ENCODE measurements at regions not wholly inside any gene's neighbourhood (a gene's known extent, or its start where the extent isn't known, plus 50 kb on each side); places are given as distances from the start of the nearest gene placed in this dataset.
A peak's percentile ranks its signal among the peaks of the same experiment; 100 is the strongest.

DNA sequence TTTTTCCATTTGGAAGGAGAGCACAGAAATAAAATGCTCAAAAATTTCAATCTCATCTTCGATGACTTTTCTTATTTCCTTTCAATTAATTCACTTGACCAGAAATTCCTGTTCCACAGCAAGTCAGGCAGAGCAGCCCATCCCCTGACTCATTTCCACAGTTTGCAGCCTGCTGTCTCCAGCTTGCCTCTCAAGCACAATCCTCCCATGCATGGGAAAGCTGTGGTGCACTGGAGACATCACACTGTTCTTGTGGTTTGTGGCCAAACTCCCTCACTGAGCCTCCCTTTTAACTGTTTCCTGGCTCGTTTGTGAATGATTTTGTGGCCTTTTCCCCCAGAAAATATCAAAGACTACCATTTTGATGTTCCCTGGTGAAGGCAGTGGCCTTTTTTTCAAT is 114.0 kb upstream of the ENPEP start:
- intact Hi-C loops (cut with DNase I), result no loop called here
- Histone ChIP-seq H3K27ac (no peak overlapping the region), H3K36me3 (no peaks in the 10 kb centered on the region), H3K4me1 (no peaks in the 10 kb centered on the region), H3K4me3 (no peak overlapping the region), H3K27me3 (no peaks in the 10 kb centered on the region), H3K9me3 (no peaks in the 10 kb centered on the region)
- no peak for TF ChIP-seq CTCF (IDR thresholded peaks at IDR 0.05)
- ATAC-seq (peak; percentile 63), DNase-seq (no peak)

DNA sequence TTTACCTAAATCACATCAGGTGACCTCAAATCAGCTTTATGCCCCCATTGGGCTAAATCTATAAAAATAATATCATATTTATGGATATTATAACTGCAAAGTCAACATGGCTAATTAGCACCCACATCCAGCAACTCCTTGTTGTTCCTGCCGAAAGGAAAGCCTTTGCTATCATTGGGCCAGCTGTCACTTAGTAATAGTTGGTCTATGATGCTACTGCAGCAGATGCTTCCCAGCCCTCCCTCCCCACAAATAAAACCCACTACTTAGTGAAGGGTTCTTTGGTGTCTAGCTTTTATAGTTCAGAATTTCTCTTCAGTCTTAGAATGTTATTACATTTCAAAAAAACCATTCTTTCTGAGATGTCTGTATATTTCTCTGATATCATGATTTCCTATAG is 116.9 kb upstream of the ENPEP start:
- TF ChIP-seq CTCF (IDR thresholded peaks at IDR 0.05), result no peak
- H3K4me1 ChIP-seq, result no peaks in the 10 kb centered on the region
- H3K27me3 ChIP-seq, result no peaks in the 10 kb centered on the region
- intact Hi-C loops (cut with DNase I), result no loop called here
- no peaks in the 10 kb centered on the region for H3K36me3 ChIP-seq
- H3K27ac ChIP-seq, result no peak overlapping the region
- no peaks in the 10 kb centered on the region for H3K9me3 ChIP-seq
- ATAC-seq (no peak), DNase-seq (no peak)
- H3K4me3 ChIP-seq, result no peak overlapping the region

DNA sequence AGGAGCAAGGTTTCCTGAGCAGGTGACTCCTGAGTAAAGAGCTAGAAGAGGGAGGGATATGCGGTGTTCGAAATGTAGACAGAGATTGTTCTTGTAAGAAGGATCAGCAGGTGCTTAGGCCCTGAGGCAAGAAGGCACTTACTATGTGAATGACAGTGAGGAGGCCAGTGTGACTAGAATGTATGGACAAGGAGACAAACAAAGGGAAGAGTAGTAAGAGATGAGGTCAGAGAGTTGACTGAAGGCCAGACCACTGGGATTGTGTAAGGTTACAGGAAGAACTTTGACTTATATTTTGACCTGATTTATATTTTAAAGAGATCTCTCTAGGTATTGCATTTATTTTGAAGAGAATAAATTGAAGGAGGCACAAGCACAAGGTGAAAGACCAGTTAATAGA is 118.4 kb upstream of the ENPEP start:
- H3K9me3 ChIP-seq, result no peaks in the 10 kb centered on the region
- DNase-seq (no peak), ATAC-seq (no peak)
- no peak overlapping the region for H3K27ac ChIP-seq
- no peak for TF ChIP-seq CTCF (IDR thresholded peaks at IDR 0.05)
- no peaks in the 10 kb centered on the region for H3K36me3 ChIP-seq
- intact Hi-C loops (cut with DNase I), result no loop called here
- H3K27me3 ChIP-seq, result no peaks in the 10 kb centered on the region
- no peak overlapping the region for H3K4me3 ChIP-seq
- no peaks in the 10 kb centered on the region for H3K4me1 ChIP-seq

DNA sequence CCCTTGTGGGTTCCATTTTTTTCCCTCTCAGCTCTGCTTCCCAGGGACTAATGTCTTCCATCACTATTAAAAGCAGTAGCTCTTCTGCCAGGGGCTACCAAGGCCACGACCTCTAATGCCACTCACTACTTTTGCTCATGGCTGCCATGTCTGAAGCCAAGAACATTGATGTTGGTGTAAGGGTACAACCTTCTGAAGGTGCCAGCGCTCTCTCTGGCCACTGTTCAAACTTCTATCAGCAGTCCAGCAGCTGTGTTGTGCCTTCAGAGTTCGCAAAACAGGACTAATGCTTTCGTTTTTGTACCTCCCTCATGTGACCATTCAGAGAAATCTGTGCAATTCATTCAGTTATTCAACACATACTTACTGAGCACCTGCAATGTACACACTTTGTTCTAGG is 121.5 kb upstream of the ENPEP start:
- intact Hi-C loops (cut with DNase I), result no loop called here
- TF ChIP-seq CTCF (IDR thresholded peaks at IDR 0.05), result no peak
- no peak overlapping the region for H3K27ac ChIP-seq
- DNase-seq (no peak), ATAC-seq (no peak)
- no peaks in the 10 kb centered on the region for H3K27me3 ChIP-seq
- no peaks in the 10 kb centered on the region for H3K9me3 ChIP-seq
- no peaks in the 10 kb centered on the region for H3K4me1 ChIP-seq
- H3K4me3 ChIP-seq, result no peak overlapping the region
- no peaks in the 10 kb centered on the region for H3K36me3 ChIP-seq

GRCh38 chr4:110352670-110353442 is 123.1 kb upstream of the ENPEP start:
- TF ChIP-seq CTCF (IDR thresholded peaks at IDR 0.05), result no peak
- no peak for ATAC-seq
- no peak overlapping the region for H3K27ac ChIP-seq
- no peaks in the 10 kb centered on the region for H3K4me1 ChIP-seq
- no peak overlapping the region for H3K4me3 ChIP-seq
- intact Hi-C loops (cut with DNase I), result no loop called here
- no peaks in the 10 kb centered on the region for H3K27me3 ChIP-seq
- H3K9me3 ChIP-seq, result no peaks in the 10 kb centered on the region
- H3K36me3 ChIP-seq, result no peaks in the 10 kb centered on the region
- no peak for DNase-seq
